ENCODE measurements at regions not wholly inside any gene's neighbourhood (a gene's known extent, or its start where the extent isn't known, plus 50 kb on each side); places are given as distances from the start of the nearest gene placed in this dataset.

DNA sequence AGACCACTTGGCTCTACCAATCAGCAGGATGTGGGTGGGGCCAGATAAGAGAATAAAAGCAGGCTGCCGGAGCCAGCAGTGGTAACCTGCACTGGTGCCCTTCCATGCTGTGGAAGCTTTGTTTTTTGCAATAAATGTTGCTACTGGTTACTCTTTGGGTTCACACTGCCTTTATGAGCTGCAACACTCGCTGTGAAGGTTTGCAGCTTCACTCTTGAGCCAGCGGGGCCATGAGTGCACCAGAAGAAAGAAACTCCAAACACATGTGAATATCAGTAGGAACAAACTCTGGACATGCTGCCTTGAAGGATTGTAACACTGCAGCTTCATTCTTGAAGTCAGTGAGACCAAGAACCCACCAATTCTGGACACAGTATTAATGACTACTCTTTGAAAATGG is 89.9 kb upstream of the MBOAT1 start:
- TF ChIP-seq NFRKB (IDR thresholded peaks at IDR 0.05) = no peak
- no peak for TF ChIP-seq FOXM1 (IDR thresholded peaks at IDR 0.05; ENCODE audit: borderline replicate concordance)
- no peak for TF ChIP-seq FOXK2 (IDR thresholded peaks at IDR 0.05)
- no peak for TF ChIP-seq ARNT (IDR thresholded peaks at IDR 0.05)
- TF ChIP-seq, protein P1, sequence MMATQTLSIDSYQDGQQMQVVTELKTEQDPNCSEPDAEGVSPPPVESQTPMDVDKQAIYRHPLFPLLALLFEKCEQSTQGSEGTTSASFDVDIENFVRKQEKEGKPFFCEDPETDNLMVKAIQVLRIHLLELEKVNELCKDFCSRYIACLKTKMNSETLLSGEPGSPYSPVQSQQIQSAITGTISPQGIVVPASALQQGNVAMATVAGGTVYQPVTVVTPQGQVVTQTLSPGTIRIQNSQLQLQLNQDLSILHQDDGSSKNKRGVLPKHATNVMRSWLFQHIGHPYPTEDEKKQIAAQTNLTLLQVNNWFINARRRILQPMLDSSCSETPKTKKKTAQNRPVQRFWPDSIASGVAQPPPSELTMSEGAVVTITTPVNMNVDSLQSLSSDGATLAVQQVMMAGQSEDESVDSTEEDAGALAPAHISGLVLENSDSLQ (IDR thresholded peaks at IDR 0.05) = no peak
- no peak for TF ChIP-seq BHLHE40 (IDR thresholded peaks at IDR 0.05; ENCODE audit: borderline replicate concordance)
- TF ChIP-seq L3MBTL2 (conservative IDR thresholded peaks at IDR 0.05) = no peak
- TF ChIP-seq HDGF (IDR thresholded peaks at IDR 0.05; ENCODE audit: borderline replicate concordance) = no peak
- no peak for TF ChIP-seq CTBP1 (IDR thresholded peaks at IDR 0.05; ENCODE audit: borderline replicate concordance)

All from HEK293T (cell line).